Adrenal gland (tissue), 5 donors: ENCODE measurements at regions not wholly inside any gene's neighbourhood (a gene's known extent, or its start where the extent isn't known, plus 50 kb on each side); places are given as distances from the start of the nearest gene placed in this dataset.

ENCODE experiments used
- POLR2A ChIP-seq, 2 donors: fragments of 450-650 bp; IDR thresholded peaks; one replicate each; pipeline ENCODE4 v1.6.1; 2017; ENCODE audit warnings: antibody characterized with exemption in 2 of 2, mild to moderate bottlenecking in 2 of 2, moderate library complexity in 1 of 2
- TF ChIP-seq, protein P1 (sequence below), 6 experiments: fragments of 450-650 bp in 4 of 6; fragments of 200-600 bp in 2 of 6; sonication (generic) in 1 of 6; IDR thresholded peaks; 1 replicate in 5 of 6; 2 replicates in 1 of 6; pipeline versions ENCODE4 v1.5.1 to v1.8.0; 2016 to 2021; ENCODE audit warnings: antibody characterized with exemption in 6 of 6, mild to moderate bottlenecking in 2 of 6, moderate library complexity in 1 of 6
- donor health status: DM: no; HTN: no; CAD: no.

DNA sequence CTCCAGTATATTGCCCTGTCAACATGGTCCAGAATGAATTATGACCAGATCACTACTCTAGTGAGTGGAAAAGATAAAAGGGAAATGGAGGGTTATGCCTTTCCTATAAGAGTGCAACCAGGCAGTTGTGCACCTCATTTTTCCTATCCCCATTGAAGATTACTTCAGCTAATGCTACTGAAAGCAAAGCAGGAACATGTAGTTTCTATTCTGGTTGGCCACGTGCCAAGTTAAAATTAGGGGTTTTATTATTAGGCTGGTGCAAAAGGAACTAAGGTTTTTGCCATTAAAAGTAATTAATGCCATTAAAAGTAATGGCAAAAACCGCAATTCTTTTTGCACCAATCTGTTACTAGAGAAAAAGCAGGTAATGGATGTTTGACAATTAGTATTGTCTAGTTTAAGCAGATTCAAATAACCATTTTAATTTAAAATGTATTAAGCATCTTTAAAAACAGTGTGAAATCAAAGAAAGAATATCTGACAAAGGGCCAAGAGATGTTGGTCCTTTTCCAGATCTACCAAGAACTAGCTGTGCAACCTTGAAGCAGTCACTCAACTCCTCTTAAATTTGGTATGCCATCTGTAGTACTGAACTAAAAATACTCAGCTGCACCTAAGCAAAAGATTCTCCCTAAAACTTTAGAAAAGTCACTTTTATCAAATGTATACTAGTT, 567.5 kb upstream of the CCDC54 start:
- TF ChIP-seq, protein P1, sequence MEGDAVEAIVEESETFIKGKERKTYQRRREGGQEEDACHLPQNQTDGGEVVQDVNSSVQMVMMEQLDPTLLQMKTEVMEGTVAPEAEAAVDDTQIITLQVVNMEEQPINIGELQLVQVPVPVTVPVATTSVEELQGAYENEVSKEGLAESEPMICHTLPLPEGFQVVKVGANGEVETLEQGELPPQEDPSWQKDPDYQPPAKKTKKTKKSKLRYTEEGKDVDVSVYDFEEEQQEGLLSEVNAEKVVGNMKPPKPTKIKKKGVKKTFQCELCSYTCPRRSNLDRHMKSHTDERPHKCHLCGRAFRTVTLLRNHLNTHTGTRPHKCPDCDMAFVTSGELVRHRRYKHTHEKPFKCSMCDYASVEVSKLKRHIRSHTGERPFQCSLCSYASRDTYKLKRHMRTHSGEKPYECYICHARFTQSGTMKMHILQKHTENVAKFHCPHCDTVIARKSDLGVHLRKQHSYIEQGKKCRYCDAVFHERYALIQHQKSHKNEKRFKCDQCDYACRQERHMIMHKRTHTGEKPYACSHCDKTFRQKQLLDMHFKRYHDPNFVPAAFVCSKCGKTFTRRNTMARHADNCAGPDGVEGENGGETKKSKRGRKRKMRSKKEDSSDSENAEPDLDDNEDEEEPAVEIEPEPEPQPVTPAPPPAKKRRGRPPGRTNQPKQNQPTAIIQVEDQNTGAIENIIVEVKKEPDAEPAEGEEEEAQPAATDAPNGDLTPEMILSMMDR (IDR thresholded peaks at IDR 0.05): no peak
- no peak for TF ChIP-seq POLR2A (IDR thresholded peaks at IDR 0.05)
